ENCODE measurements at regions not wholly inside any gene's neighbourhood (a gene's known extent, or its start where the extent isn't known, plus 50 kb on each side); places are given as distances from the start of the nearest gene placed in this dataset.

DNA sequence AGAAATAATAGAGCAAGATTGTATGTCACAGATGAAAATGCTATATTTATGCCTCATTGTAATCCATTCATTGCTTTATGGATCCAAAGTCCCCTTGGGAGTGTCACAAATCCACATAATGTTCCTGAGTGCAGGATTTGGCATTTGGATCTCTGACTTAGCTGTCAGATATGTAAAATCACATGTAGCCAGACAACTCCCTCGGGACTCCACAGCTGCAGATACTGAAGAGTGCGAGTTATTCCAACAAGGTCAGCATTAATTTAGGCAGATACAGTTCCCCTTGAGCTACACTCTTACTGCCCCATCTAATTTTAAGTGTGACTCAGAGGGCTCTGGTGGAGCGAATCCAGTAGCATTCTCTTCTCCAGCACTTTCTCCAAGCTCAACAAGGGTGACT, 433.2 kb downstream of the CD83 start:
- TF ChIP-seq GATA2 (IDR thresholded peaks at IDR 0.05; ENCODE audit: low read depth, low read length) (no peak), GATA3 (IDR thresholded peaks at IDR 0.05; ENCODE audit: low read depth, low read length) (no peak)
